ENCODE measurements at regions not wholly inside any gene's neighbourhood (a gene's known extent, or its start where the extent isn't known, plus 50 kb on each side); places are given as distances from the start of the nearest gene placed in this dataset.

DNA sequence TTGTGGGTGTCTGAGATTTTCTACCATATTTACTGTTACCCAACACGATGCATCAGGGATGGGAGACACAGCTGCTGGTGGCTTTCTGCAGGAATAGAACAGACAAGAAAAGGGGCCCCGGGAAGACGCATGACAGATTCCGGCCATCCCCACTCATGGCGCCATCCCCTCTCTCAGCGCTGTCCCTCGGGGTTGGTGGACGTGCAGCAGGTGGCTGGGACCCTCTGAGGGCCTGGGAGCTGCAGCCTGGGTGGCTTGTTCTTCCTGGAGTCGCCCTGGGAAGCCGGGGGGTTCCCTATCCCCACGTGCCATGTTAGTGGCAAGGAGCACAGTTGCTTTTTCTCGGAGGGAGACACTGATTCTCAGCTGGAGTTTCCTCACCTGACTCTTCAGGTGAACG, 1123.3 kb downstream of the BRD1 start (continued):
- TF ChIP-seq, protein P1, sequence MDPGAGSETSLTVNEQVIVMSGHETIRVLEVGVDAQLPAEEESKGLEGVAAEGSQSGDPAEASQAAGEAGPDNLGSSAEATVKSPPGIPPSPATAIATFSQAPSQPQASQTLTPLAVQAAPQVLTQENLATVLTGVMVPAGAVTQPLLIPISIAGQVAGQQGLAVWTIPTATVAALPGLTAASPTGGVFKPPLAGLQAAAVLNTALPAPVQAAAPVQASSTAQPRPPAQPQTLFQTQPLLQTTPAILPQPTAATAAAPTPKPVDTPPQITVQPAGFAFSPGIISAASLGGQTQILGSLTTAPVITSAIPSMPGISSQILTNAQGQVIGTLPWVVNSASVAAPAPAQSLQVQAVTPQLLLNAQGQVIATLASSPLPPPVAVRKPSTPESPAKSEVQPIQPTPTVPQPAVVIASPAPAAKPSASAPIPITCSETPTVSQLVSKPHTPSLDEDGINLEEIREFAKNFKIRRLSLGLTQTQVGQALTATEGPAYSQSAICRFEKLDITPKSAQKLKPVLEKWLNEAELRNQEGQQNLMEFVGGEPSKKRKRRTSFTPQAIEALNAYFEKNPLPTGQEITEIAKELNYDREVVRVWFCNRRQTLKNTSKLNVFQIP (CRISPR knock-in tag; IDR thresholded peaks at IDR 0.05; ENCODE audit: borderline replicate concordance, low read depth) = no peak
- no peak for TF ChIP-seq TCF4 (CRISPR knock-in tag; IDR thresholded peaks at IDR 0.05; ENCODE audit: borderline replicate concordance)
- no peak for TF ChIP-seq ZC3H10 (CRISPR knock-in tag; IDR thresholded peaks at IDR 0.05)

DNA sequence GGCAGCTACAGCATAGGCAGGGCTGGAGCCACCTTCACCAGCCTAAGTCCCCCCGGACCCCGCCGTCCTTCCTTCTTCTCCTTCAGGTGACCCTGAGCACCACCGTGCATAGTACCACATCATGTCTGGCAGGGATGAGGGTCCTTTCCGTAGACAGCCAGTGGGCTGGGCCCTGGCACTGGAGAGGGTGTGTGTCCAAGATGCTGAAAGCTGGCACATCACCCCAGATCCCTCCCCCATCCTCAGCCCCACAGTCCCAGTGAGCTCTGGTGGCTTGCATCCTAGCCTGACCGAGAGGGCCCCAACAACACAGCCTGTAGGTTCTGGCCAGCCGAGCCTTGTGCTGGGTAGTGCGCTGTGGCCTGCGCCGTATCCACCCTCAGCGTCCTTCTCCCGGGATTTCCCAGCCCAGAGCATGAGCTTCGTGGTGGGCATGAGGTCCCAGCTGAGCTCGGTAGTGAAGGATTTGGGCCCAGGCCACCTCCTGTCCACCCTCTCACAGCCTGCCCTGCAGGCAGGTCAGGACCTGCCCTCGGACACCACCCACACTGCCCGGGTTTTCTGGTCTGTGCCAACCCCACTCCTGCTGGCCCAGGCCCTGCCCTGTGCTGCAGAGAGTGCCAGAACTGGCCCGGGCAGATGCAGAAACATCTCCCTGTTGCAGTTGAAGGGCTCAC, 1124.3 kb downstream of the BRD1 start:
- ATAC-seq = no peak
- TF ChIP-seq, protein P2, sequence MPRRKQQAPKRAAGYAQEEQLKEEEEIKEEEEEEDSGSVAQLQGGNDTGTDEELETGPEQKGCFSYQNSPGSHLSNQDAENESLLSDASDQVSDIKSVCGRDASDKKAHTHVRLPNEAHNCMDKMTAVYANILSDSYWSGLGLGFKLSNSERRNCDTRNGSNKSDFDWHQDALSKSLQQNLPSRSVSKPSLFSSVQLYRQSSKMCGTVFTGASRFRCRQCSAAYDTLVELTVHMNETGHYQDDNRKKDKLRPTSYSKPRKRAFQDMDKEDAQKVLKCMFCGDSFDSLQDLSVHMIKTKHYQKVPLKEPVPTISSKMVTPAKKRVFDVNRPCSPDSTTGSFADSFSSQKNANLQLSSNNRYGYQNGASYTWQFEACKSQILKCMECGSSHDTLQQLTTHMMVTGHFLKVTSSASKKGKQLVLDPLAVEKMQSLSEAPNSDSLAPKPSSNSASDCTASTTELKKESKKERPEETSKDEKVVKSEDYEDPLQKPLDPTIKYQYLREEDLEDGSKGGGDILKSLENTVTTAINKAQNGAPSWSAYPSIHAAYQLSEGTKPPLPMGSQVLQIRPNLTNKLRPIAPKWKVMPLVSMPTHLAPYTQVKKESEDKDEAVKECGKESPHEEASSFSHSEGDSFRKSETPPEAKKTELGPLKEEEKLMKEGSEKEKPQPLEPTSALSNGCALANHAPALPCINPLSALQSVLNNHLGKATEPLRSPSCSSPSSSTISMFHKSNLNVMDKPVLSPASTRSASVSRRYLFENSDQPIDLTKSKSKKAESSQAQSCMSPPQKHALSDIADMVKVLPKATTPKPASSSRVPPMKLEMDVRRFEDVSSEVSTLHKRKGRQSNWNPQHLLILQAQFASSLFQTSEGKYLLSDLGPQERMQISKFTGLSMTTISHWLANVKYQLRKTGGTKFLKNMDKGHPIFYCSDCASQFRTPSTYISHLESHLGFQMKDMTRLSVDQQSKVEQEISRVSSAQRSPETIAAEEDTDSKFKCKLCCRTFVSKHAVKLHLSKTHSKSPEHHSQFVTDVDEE (CRISPR knock-in tag; IDR thresholded peaks at IDR 0.05) = no peak

DNA sequence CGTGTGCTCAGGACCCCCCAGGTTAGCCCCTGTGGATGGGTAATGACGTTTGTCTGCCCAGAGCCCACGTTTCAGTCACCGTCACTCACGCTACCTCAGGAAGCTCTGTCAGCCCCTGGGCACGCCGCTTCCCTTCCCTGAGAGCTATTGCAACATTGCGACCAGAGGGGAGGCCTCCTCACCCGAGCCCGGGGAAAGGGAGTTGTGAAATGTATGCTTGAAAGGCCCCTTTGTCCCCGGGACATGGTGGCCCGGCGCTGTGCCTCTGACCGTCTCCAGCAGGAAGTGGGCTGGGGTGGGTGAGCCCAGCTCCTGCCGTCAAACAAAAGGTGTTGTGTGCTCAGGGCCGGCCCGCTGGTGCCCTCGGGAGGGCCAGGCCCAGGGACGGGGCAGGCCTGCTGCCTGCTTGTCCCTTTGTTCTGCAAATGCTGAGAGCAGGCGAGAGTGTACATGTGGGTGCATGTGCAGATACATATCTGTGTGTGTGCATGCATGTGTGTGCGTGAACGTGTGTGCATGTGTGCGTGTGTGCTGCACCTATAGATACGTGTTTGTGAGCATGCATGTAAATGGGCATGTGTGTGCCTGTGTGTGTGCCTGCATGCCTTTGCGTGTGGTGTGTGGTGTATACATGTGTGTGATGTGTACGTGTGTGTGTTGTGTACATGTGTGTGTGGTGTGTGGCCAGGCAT, 1125.0 kb downstream of the BRD1 start:
- TF ChIP-seq BACH2 (CRISPR knock-in tag; IDR thresholded peaks at IDR 0.05; ENCODE audit: borderline replicate concordance) = no peak
- no peak for TF ChIP-seq ZFP3 (CRISPR knock-in tag; IDR thresholded peaks at IDR 0.05)
- TF ChIP-seq ZFP30 (CRISPR knock-in tag; IDR thresholded peaks at IDR 0.05) = no peak
- TF ChIP-seq, protein P3, sequence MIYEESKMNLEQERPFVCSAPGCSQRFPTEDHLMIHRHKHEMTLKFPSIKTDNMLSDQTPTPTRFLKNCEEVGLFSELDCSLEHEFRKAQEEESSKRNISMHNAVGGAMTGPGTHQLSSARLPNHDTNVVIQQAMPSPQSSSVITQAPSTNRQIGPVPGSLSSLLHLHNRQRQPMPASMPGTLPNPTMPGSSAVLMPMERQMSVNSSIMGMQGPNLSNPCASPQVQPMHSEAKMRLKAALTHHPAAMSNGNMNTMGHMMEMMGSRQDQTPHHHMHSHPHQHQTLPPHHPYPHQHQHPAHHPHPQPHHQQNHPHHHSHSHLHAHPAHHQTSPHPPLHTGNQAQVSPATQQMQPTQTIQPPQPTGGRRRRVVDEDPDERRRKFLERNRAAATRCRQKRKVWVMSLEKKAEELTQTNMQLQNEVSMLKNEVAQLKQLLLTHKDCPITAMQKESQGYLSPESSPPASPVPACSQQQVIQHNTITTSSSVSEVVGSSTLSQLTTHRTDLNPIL (CRISPR knock-in tag; IDR thresholded peaks at IDR 0.05; ENCODE audit: low read depth) = no peak
- TF ChIP-seq GLIS3 (CRISPR knock-in tag; IDR thresholded peaks at IDR 0.05) = no peak
- TF ChIP-seq OSR1 (CRISPR knock-in tag; IDR thresholded peaks at IDR 0.05) = no peak
- no peak for TF ChIP-seq ESRRG (CRISPR knock-in tag; IDR thresholded peaks at IDR 0.05)
- TF ChIP-seq ZNF565 (CRISPR knock-in tag; conservative IDR thresholded peaks at IDR 0.05; ENCODE audit: low read depth) = no peak
- no peak for TF ChIP-seq ZNF70 (CRISPR knock-in tag; IDR thresholded peaks at IDR 0.05)
- no peak for TF ChIP-seq RARB (CRISPR knock-in tag; IDR thresholded peaks at IDR 0.05)
- no peak for TF ChIP-seq SNAI2 (CRISPR knock-in tag; IDR thresholded peaks at IDR 0.05)
- no peak for TF ChIP-seq TOX (CRISPR knock-in tag; IDR thresholded peaks at IDR 0.05; ENCODE audit: borderline replicate concordance)
- TF ChIP-seq, protein P2 (CRISPR knock-in tag; IDR thresholded peaks at IDR 0.05) = no peak
- TF ChIP-seq ZC3H10 (CRISPR knock-in tag; IDR thresholded peaks at IDR 0.05) = no peak
- no peak for ATAC-seq

DNA sequence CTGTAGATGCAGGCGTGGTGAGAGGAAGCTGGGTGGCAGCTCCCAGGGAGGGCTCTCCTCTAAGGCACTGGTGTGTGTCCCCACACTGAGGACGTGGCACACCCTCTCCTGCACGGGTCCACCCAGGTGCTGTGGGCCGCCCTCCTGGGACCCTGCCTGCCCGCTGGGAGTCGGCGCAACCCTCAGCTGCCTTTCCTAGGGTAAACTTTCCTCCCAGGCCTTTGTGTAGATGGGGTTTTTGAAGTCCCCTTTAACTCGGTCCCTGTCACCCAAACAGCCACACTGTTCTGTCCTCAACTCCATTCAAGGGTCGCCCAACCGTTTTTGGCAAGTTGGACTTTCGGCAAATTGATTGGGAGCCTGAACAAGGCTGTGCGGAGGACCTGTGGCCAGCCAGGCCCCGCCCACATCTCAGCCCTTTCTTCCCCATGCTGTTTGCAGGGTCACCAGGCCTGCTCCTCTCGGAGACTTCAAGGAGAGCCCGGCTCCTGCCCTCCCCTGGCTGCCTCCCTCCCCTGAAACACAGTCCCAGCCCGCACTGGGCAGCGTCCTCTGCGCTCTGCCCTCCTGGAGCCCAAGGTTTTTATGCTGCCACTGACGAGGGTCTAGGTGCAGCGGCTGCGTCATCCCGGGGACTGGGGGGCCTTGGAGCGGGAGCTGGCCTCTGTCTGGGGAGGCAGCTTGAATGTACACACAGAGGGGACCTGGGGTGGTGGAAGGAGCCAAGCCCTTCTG, 1126.2 kb downstream of the BRD1 start:
- no peak for TF ChIP-seq SNAI2 (CRISPR knock-in tag; IDR thresholded peaks at IDR 0.05)
- no peak for TF ChIP-seq ARNTL (CRISPR knock-in tag; IDR thresholded peaks at IDR 0.05; ENCODE audit: borderline replicate concordance, low read depth)
- no peak for TF ChIP-seq ESRRG (CRISPR knock-in tag; IDR thresholded peaks at IDR 0.05)
- TF ChIP-seq, protein P2 (CRISPR knock-in tag; IDR thresholded peaks at IDR 0.05) = no peak
- TF ChIP-seq, protein P3 (CRISPR knock-in tag; IDR thresholded peaks at IDR 0.05; ENCODE audit: low read depth) = no peak
- TF ChIP-seq, protein P4, sequence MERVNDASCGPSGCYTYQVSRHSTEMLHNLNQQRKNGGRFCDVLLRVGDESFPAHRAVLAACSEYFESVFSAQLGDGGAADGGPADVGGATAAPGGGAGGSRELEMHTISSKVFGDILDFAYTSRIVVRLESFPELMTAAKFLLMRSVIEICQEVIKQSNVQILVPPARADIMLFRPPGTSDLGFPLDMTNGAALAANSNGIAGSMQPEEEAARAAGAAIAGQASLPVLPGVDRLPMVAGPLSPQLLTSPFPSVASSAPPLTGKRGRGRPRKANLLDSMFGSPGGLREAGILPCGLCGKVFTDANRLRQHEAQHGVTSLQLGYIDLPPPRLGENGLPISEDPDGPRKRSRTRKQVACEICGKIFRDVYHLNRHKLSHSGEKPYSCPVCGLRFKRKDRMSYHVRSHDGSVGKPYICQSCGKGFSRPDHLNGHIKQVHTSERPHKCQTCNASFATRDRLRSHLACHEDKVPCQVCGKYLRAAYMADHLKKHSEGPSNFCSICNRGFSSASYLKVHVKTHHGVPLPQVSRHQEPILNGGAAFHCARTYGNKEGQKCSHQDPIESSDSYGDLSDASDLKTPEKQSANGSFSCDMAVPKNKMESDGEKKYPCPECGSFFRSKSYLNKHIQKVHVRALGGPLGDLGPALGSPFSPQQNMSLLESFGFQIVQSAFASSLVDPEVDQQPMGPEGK (CRISPR knock-in tag; IDR thresholded peaks at IDR 0.05; ENCODE audit: borderline replicate concordance) = no peak
- TF ChIP-seq OSR1 (CRISPR knock-in tag; IDR thresholded peaks at IDR 0.05) = no peak
- ATAC-seq = no peak

Data from SK-N-SH treated with all-trans-retinoic acid at 6 μM for 48 hours (cell line).